GM23248 (cell line): ENCODE measurements at regions not wholly inside any gene's neighbourhood (a gene's known extent, or its start where the extent isn't known, plus 50 kb on each side); places are given as distances from the start of the nearest gene placed in this dataset.

ENCODE experiments used
- DNase-seq: peaks from one replicate; pipeline ENCODE4 v3.0.0-alpha.2; 2015
- H2AFZ ChIP-seq: fragments of 200-600 bp; sonication (generic); 2 replicates; pipeline ENCODE4 v1.6.1; 2016; ENCODE audit warnings: antibody characterized with exemption
- H3F3A ChIP-seq: fragments of 200-600 bp; sonication (generic); 2 replicates; pipeline ENCODE4 v1.6.1; 2016; ENCODE audit warnings: mild to moderate bottlenecking, antibody characterized with exemption, mixed run types; ENCODE audit not compliant: insufficient read depth
- H3K27ac ChIP-seq: fragments of 200-600 bp; sonication (generic); 2 replicates; pipeline ENCODE4 v1.5.1; 2016; ENCODE audit warnings: mild to moderate bottlenecking
- H3K27me3 ChIP-seq: fragments of 200-600 bp; sonication (generic); replicated peaks from 2 replicates; pipeline ENCODE4 v1.6.1; 2016; ENCODE audit warnings: mild to moderate bottlenecking; ENCODE audit not compliant: insufficient read depth
- H3K36me3 ChIP-seq: fragments of 200-600 bp; sonication (generic); 2 replicates; pipeline ENCODE4 v1.6.1; 2016; ENCODE audit warnings: low read depth, mild to moderate bottlenecking
- H3K4me1 ChIP-seq: fragments of 200-600 bp; sonication (generic); 2 replicates; pipeline ENCODE4 v1.6.1; 2016; ENCODE audit warnings: mild to moderate bottlenecking; ENCODE audit not compliant: insufficient read depth
- H3K4me2 ChIP-seq: fragments of 200-600 bp; sonication (generic); one replicate; pipeline ENCODE4 v1.6.1; 2016; ENCODE audit warnings: mild to moderate bottlenecking; ENCODE audit not compliant: unreplicated experiment
- H3K4me3 ChIP-seq: fragments of 200-600 bp; sonication (generic); 2 replicates; pipeline ENCODE4 v1.5.1; 2016; ENCODE audit warnings: mild to moderate bottlenecking
- H3K79me2 ChIP-seq: fragments of 200-600 bp; sonication (generic); 2 replicates; pipeline ENCODE4 v1.6.1; 2016; ENCODE audit warnings: mild to moderate bottlenecking; ENCODE audit not compliant: insufficient read depth
- H3K9ac ChIP-seq: fragments of 200-600 bp; sonication (generic); 2 replicates; pipeline ENCODE4 v1.6.1; 2016; ENCODE audit warnings: mild to moderate bottlenecking
- H3K9me2 ChIP-seq: fragments of 200-600 bp; sonication (generic); 2 replicates; pipeline ENCODE4 v1.6.1; 2016; ENCODE audit warnings: mixed run types, mild to moderate bottlenecking, moderate library complexity; ENCODE audit not compliant: insufficient read depth
- H3K9me3 ChIP-seq: fragments of 200-600 bp; sonication (generic); one replicate; pipeline ENCODE4 v1.6.1; 2017; ENCODE audit warnings: low read depth
- H4K20me1 ChIP-seq: fragments of 200-600 bp; sonication (generic); 2 replicates; pipeline ENCODE4 v1.6.0; 2016; ENCODE audit not compliant: insufficient read depth
- EZH2 ChIP-seq: fragments of 200-600 bp; sonication (generic); IDR thresholded peaks from 2 replicates; pipeline ENCODE4 v1.6.1; 2018; ENCODE audit warnings: antibody characterized with exemption, mild to moderate bottlenecking; ENCODE audit not compliant: insufficient read depth, poor library complexity, severe bottlenecking
- EZH2phosphoT487 ChIP-seq: fragments of 200-600 bp; sonication (generic); IDR thresholded peaks from 2 replicates; pipeline ENCODE4 v1.6.1; 2018; ENCODE audit warnings: antibody characterized with exemption, moderate library complexity, mild to moderate bottlenecking, low read depth; ENCODE audit not compliant: insufficient read depth
- WGBS, 2 experiments: methylation state at CpG; one replicate each; pipeline ENCODE4 v1.1.6; 2015 to 2017; ENCODE audit warnings: low lambda C conversion rate in 2 of 2, low coverage in 1 of 2; ENCODE audit errors: missing lambda C conversion rate in 2 of 2; 5-methylcytosine and 5-hydroxymethylcytosine counted together
- in situ Hi-C: fragments of 300-500 bp; cut with MboI; formaldehyde crosslinking; loops from 2 replicates; pipeline ENCODE4 v1.15.0; 2020

DNA sequence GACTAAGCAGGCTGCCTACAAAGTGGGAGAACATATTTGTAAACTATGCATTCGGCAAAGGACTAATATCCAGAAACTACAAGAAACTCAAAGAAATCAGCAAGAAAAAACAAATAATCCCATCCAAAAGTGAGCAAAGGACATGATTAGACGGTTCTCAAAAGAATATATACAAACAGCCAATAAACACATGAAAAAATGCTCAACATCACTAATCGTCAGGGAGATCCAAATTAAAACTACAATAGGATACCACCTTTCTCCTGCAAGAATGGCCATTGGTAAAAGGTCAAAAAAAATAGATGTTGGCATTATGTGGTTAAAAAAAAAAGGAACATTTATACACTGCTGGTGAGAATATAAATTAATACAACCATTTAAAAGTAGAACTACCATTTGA, 259.6 kb upstream of the SLITRK3 start:
- Histone ChIP-seq H3K4me2 (no peak overlapping the region), H3F3A (no peaks in the 10 kb centered on the region), H3K36me3 (no peaks in the 10 kb centered on the region), H3K4me1 (no peaks in the 10 kb centered on the region), H3K79me2 (no peaks in the 10 kb centered on the region), H3K9me3 (peaks cover 4% of the 10 kb centered on the region), H4K20me1 (no peaks in the 10 kb centered on the region), H3K4me3 (no peak overlapping the region), H3K9me2 (no peaks in the 10 kb centered on the region), H3K27ac (no peak overlapping the region), H3K27me3 (no peaks in the 10 kb centered on the region), H3K9ac (no peak overlapping the region), H2AFZ (no peak overlapping the region)
- no peak for DNase-seq
- WGBS, 2 experiments = 19 to 23% methylated on average over 3 of the region's 3 CpGs
- no peak for TF ChIP-seq EZH2phosphoT487
- no peak for TF ChIP-seq EZH2
- in situ Hi-C loops = no loop called here

- 24 to 39% methylated on average over 2 of the region's 2 CpGs for WGBS, 2 experiments
- no peak for TF ChIP-seq EZH2phosphoT487
- no peak for TF ChIP-seq EZH2
These were observed 259.2 kb upstream of the SLITRK3 start for GRCh38 chr3:165455360-165455759.

GRCh38 chr3:165451371-165452070, 255.3 kb upstream of the SLITRK3 start:
- no peak overlapping the region for H3K27ac ChIP-seq
- H3F3A ChIP-seq = no peaks in the 10 kb centered on the region
- no peak overlapping the region for H3K4me2 ChIP-seq
- no peaks in the 10 kb centered on the region for H4K20me1 ChIP-seq
- no peak overlapping the region for H3K9ac ChIP-seq
- H3K79me2 ChIP-seq = no peaks in the 10 kb centered on the region
- DNase-seq = no peak
- H3K27me3 ChIP-seq = no peaks in the 10 kb centered on the region
- H3K36me3 ChIP-seq = no peaks in the 10 kb centered on the region
- no peaks in the 10 kb centered on the region for H3K9me3 ChIP-seq
- no peaks in the 10 kb centered on the region for H3K4me1 ChIP-seq
- no peak overlapping the region for H3K4me3 ChIP-seq
- no peaks in the 10 kb centered on the region for H3K9me2 ChIP-seq
- in situ Hi-C loops = no loop called here
- no peak overlapping the region for H2AFZ ChIP-seq
- no peak for TF ChIP-seq EZH2phosphoT487
- TF ChIP-seq EZH2 = no peak
- 29 to 36% methylated on average over 4 of the region's 4 CpGs for WGBS, 2 experiments

More at GRCh38 chr3:165455360-165455759, 259.2 kb upstream of the SLITRK3 start:
- H4K20me1 ChIP-seq = no peaks in the 10 kb centered on the region
- no peaks in the 10 kb centered on the region for H3K36me3 ChIP-seq
- H3K9me3 ChIP-seq = peaks cover 4% of the 10 kb centered on the region
- no peak for DNase-seq
- H3K4me1 ChIP-seq = no peaks in the 10 kb centered on the region
- no peak overlapping the region for H3K9ac ChIP-seq
- in situ Hi-C loops = no loop called here
- H3K79me2 ChIP-seq = no peaks in the 10 kb centered on the region
- H3K4me2 ChIP-seq = no peak overlapping the region
- no peak overlapping the region for H3K4me3 ChIP-seq
- H3K27me3 ChIP-seq = no peaks in the 10 kb centered on the region
- no peaks in the 10 kb centered on the region for H3F3A ChIP-seq
- H3K9me2 ChIP-seq = no peaks in the 10 kb centered on the region
- H2AFZ ChIP-seq = no peak overlapping the region
- H3K27ac ChIP-seq = no peak overlapping the region

DNA sequence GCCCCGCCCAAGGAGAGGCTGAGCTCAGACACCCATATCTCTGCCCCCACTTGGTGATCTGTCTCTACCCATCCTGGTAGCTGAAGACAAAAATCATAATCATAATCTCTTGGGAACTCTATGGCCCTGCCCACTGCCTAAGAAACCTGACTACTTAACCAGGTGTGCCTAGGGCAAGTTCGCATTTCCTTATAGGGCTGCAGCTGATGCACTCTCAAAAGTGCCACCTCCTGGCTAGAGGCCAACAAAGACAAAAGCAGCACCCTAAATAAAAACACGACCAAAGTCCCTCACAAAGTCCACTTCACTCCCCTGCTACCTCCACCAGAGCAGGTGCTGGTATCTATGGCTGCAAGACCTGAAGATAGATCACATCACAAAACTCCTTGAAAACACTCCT, 250.4 kb upstream of the SLITRK3 start:
- TF ChIP-seq EZH2 = no peak
- no peak for TF ChIP-seq EZH2phosphoT487
- WGBS, 2 experiments = 18 to 30% methylated on average over 3 of the region's 3 CpGs
- H3K4me3 ChIP-seq = no peak overlapping the region
- H3K9me2 ChIP-seq = no peaks in the 10 kb centered on the region
- no peak for DNase-seq
- in situ Hi-C loops = no loop called here
- H3K27ac ChIP-seq = no peak overlapping the region
- H3K79me2 ChIP-seq = no peaks in the 10 kb centered on the region
- H3K36me3 ChIP-seq = no peaks in the 10 kb centered on the region
- H3K27me3 ChIP-seq = no peaks in the 10 kb centered on the region
- no peak overlapping the region for H3K9ac ChIP-seq
- H3K4me2 ChIP-seq = no peak overlapping the region
- H3K9me3 ChIP-seq = no peaks in the 10 kb centered on the region
- no peak overlapping the region for H2AFZ ChIP-seq
- H3K4me1 ChIP-seq = no peaks in the 10 kb centered on the region
- H4K20me1 ChIP-seq = no peaks in the 10 kb centered on the region
- H3F3A ChIP-seq = no peaks in the 10 kb centered on the region
